ENCODE measurements at regions not wholly inside any gene's neighbourhood (a gene's known extent, or its start where the extent isn't known, plus 50 kb on each side); places are given as distances from the start of the nearest gene placed in this dataset.
"Not testable (repeated sequence)": the region's sequence is repeated elsewhere in the genome, so short reads cannot be mapped to it uniquely, and the experiment has no call there.

DNA sequence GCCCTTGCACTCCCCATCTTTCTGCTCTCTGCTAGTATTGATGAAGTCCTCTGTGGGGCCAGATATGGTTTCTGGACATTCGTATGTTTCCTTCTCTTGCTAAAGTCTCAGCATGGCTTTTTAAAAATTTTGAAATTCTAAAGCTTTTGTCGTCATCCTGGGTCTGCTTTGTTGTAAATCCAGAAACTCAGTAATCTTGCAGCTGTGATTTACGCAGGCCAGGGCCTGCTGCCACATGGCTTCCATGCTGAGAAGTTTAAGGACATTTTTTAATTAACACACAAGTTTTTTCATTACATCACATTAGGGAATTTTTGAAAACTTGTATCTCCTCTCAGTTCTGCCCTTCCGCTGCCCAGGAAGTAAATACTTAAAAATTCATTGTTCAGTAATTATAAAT is 686.1 kb upstream of the IGFBP3 start:
- DNase-seq (ENCODE audit: extremely low read depth, low read depth): no peak

DNA sequence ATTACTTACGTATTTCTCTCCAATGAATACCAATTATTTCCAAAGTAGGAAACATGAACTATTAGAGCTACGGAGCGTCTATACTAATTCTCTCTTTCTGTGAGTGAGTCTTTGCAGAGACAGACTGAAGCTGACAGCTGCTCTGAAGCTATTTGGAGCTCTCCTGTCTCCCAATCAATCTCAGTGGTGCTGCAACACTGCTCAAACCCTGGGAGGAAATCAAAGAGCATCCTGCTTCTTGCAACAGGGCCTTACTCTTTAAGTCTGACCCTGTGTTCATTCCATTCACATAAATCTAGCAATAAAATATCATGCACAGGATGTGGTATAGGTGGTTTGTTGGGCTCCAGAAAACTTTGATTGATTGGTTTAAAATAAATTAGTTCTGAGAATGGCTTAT is 685.7 kb upstream of the IGFBP3 start:
- no peak for DNase-seq (ENCODE audit: extremely low read depth, low read depth)

GRCh38 chr7:46604241-46604661 is 683.2 kb upstream of the IGFBP3 start:
- no peak for DNase-seq (ENCODE audit: extremely low read depth, low read depth)

GRCh38 chr7:46603780-46604179 is 682.7 kb upstream of the IGFBP3 start:
- DNase-seq (ENCODE audit: extremely low read depth, low read depth): no peak

DNA sequence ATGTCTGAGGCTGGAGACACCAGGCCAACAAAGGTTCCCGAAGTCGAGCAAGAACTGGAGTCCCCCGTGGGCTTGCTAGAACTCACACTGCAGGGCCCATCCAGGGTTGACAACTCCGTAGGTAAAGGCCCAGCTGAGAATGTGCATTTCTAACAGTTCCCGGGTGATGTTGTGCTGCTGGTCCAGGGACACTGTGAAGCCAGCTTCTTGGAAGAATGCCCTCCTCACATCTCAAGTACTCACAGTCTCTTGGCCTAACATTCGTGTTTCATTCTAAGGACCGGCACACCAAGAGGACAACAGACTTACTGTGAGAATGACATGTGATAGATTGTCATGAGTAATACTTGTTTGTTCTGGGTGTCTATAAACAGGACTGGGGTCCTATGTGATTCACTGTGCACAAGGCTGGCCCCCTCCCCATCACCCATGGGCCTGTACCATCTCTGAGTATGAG is 682.3 kb upstream of the IGFBP3 start:
- DNase-seq (ENCODE audit: extremely low read depth, low read depth): no peak

DNA sequence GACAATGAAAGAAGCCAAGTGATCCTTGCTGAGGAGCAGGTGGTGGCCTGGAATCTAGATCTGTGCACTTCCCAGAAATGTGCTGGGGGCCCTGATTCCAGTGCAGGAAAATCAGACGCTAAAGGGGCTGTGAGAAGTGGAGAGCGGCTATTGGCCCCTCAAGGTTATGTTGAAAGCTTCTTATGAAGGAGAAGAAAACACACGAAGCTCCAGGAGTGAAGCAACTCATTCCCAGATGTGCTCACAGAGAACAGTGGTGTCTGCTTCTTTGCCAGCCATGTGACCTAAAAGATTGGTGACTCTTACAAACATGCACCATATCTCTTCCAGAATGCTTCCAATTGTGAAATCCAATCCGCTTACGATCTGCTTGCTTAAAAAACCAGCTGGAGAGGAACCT is 679.3 kb upstream of the IGFBP3 start:
- DNase-seq (ENCODE audit: extremely low read depth, low read depth): no peak

DNA sequence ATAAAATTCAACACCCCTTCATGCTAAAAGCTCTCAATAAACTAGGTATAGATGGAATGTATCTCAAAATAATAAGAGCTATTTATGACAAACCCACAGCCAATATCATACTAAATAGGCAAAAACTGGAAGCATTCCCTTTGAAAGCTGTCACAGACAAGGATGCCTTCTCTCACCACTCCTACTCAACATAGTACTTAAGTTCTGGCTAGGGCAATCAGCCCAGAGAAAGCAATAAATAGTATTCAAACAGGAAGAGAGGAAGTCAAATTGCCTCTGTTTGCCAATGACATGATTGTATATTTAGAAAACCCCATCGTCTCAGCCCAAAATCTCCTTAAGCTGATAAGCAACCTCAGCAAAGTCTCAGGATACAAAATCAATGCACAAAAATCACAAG is 673.8 kb upstream of the IGFBP3 start:
- DNase-seq (ENCODE audit: extremely low read depth, low read depth): not testable (repeated sequence)

GRCh38 chr7:46590918-46591905 is 670.1 kb upstream of the IGFBP3 start:
- not testable (repeated sequence) for DNase-seq (ENCODE audit: extremely low read depth, low read depth)

- DNase-seq (ENCODE audit: extremely low read depth, low read depth): no peak
These were observed 668.2 kb upstream of the IGFBP3 start for GRCh38 chr7:46589286-46589685.

GRCh38 chr7:46586406-46586805 is 665.3 kb upstream of the IGFBP3 start:
- no peak for DNase-seq (ENCODE audit: extremely low read depth, low read depth)

GRCh38 chr7:46583656-46584055 is 662.6 kb upstream of the IGFBP3 start:
- DNase-seq (ENCODE audit: extremely low read depth, low read depth): peak; percentile 51

- DNase-seq (ENCODE audit: extremely low read depth, low read depth): peak; percentile 79
These were observed 660.2 kb upstream of the IGFBP3 start for GRCh38 chr7:46581268-46581667.

- peak; percentile 79 for DNase-seq (ENCODE audit: extremely low read depth, low read depth)
These were observed 659.7 kb upstream of the IGFBP3 start for GRCh38 chr7:46580766-46581165.

DNA sequence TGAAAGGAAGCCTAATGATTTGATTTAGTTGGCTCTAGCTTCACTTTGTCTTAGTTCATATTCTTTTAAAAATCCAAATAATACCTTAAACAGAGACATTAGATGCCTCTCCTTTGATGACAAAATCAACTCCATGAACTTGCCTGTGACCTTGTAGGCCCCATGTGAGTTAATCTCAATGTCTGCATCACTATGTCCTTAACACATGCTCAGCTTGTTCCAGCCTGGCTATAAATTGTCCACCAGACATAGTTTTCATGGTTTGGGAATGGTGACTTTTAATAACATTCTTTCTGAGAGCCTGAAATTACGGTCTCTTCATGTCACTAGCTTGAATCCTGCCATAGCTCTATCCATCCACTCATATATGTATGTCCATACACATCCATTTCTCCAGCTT is 656.3 kb upstream of the IGFBP3 start:
- no peak for DNase-seq (ENCODE audit: extremely low read depth, low read depth)

- DNase-seq (ENCODE audit: extremely low read depth, low read depth): no peak
These were observed 655.9 kb upstream of the IGFBP3 start for GRCh38 chr7:46576950-46577349.

- DNase-seq (ENCODE audit: extremely low read depth, low read depth): no peak
These were observed 651.6 kb upstream of the IGFBP3 start for GRCh38 chr7:46572691-46573090.

- no peak for DNase-seq (ENCODE audit: extremely low read depth, low read depth)
These were observed 650.9 kb upstream of the IGFBP3 start for GRCh38 chr7:46571996-46572395.

DNA sequence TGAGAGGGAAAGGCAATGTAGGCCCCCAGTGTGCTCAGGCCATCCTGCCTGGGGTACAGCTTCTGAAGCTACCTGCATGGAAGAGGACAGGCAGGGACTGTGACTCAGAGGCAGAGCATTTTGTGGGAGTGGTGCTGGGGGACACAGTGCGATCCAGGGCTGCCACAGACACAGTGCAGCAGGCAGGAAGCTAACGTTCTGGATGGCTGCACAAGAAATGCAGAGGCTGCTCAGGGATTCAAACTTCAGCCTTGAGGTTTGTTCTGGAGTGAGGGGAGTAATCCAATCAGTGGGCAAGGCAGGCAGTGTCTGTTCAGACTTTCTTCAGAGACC is 648.0 kb upstream of the IGFBP3 start:
- DNase-seq (ENCODE audit: extremely low read depth, low read depth): no peak

DNA sequence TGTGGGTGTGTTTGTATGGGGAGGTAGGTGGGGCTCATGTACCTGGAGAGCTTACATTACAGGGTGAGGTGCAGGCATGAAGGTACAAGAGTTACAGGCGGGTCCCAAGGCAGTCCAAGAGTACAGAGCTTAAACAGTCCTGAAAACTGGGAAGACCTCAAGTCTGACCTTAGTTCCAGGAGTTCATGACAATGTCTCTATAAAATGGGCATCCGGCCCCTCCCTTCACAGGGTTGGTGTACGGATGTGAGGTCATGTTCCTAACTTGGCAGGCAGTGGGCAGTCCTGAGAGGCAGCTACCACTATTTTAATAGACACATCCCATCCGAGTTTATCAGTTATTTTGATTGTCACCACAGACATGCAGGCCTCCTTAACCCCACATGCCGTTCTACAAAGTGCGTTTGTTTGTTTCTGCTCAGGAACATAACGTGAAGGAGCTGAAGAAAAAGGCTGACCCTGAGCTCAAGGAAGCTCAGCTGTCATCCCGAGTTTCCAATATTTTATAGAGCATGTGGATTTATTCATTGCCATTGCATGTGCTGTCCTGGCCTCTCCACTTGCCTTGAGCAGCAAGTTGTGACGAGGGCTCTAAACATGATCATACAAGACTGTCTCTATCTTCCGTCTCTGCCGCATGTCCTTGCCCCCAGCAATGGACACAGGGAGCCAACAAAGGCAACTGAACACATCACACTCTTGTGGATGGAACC is 647.5 kb upstream of the IGFBP3 start:
- no peak for DNase-seq (ENCODE audit: extremely low read depth, low read depth)

GRCh38 chr7:46567858-46568257 is 646.8 kb upstream of the IGFBP3 start:
- no peak for DNase-seq (ENCODE audit: extremely low read depth, low read depth)

DNA sequence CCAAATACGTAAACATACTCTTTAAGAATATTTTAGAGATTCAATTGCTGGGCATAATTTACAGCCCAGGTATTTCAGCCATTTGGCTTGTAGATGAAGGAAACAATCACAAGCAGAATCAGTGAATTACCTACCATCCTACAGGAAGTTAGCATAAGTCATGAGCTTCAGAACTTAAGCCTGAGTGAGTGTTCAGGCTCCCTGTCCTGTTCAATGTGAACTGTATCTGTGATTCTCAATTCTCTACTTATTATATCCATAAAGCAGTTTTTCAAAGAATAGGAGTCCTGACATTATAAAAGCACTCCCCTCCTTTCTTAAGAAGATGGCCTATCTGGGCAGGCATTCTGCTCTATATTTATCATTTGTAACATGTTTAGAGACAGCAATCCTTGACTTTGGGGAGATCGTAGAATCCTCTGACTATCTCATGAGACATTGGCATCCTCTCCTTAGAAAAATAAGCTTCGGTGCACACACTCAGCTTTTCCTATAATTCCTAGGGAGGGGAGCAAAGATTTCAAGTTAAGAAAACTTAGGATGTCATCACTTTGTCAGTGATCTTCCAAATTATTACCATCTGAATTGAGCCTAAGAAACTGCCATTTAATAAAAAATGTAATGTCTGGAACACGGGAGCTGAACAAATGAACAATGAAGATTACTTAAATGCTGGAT is 645.2 kb upstream of the IGFBP3 start:
- DNase-seq (ENCODE audit: extremely low read depth, low read depth): no peak

Data from NCI-H460 (cell line).